Nephron (organoid): ENCODE measurements at regions not wholly inside any gene's neighbourhood (a gene's known extent, or its start where the extent isn't known, plus 50 kb on each side); places are given as distances from the start of the nearest gene placed in this dataset.
A peak's percentile ranks its signal among the peaks of the same experiment; 100 is the strongest.

Experiments used
- H3K27ac Mint-ChIP-seq, 3 experiments: 2 replicates each; pipeline ENCODE4 v1.8.0; 2020; ENCODE audit warnings: mixed read lengths in 3 of 3, mild to moderate bottlenecking in 2 of 3, moderate library complexity in 1 of 3
- H3K27me3 Mint-ChIP-seq: 2 replicates; pipeline ENCODE4 v1.8.0; 2021; ENCODE audit warnings: low read depth, mild to moderate bottlenecking, moderate library complexity, mixed read lengths
- H3K36me3 Mint-ChIP-seq: 2 replicates; pipeline ENCODE4 v1.8.0; 2020; ENCODE audit warnings: low read depth, mixed read lengths
- H3K4me1 Mint-ChIP-seq: 2 replicates; pipeline ENCODE4 v1.8.0; 2020; ENCODE audit warnings: mixed read lengths
- H3K4me3 Mint-ChIP-seq, 3 experiments: 2 replicates each; pipeline ENCODE4 v1.8.0; 2020; ENCODE audit warnings: mild to moderate bottlenecking in 3 of 3, mixed read lengths in 3 of 3, moderate library complexity in 2 of 3
- H3K9me3 Mint-ChIP-seq: 2 replicates; pipeline ENCODE4 v1.8.0; 2020; ENCODE audit warnings: mixed read lengths
- TF ChIP-seq, protein P1 (sequence below), 3 experiments: fragments of 200-600 bp; sonication (generic); IDR thresholded peaks; one replicate each; pipeline ENCODE4 v1.5.0; 2021; ENCODE audit warnings: antibody characterized with exemption in 3 of 3; ENCODE audit not compliant: unreplicated experiment in 3 of 3

DNA sequence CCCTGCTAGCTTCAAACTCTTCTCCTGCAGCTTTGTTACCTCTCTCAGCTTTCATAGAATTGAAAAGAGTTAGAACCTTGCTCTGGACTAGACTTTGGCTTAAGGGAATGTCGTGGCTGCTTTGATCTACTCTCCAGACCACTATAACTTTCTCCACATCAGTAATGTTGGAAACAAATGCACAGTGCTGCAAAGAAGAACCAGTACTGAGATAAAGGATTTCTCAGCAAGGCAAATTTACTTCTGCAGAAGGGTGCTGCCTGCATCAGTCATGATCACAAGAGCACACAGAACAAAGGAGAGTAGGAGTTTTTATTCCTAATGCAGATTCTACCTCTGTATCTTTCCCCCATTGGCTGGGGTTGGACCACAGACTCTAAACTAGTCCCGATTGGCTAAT, 621.6 kb upstream of the CHRM3 start:
- Mint-ChIP-seq H3K9me3 (peaks cover 23% of the 10 kb centered on the region), H3K27me3 (no peaks in the 10 kb centered on the region), H3K27ac (no peak overlapping the region), H3K4me1 (no peaks in the 10 kb centered on the region), H3K36me3 (no peaks in the 10 kb centered on the region), H3K4me3 (no peak overlapping the region)
- TF ChIP-seq, protein P1, sequence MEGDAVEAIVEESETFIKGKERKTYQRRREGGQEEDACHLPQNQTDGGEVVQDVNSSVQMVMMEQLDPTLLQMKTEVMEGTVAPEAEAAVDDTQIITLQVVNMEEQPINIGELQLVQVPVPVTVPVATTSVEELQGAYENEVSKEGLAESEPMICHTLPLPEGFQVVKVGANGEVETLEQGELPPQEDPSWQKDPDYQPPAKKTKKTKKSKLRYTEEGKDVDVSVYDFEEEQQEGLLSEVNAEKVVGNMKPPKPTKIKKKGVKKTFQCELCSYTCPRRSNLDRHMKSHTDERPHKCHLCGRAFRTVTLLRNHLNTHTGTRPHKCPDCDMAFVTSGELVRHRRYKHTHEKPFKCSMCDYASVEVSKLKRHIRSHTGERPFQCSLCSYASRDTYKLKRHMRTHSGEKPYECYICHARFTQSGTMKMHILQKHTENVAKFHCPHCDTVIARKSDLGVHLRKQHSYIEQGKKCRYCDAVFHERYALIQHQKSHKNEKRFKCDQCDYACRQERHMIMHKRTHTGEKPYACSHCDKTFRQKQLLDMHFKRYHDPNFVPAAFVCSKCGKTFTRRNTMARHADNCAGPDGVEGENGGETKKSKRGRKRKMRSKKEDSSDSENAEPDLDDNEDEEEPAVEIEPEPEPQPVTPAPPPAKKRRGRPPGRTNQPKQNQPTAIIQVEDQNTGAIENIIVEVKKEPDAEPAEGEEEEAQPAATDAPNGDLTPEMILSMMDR (IDR thresholded peaks at IDR 0.05; ENCODE audit: unreplicated experiment in 3 of 3), result no peak

- no peaks in the 10 kb centered on the region for H3K27me3 Mint-ChIP-seq
- H3K4me1 Mint-ChIP-seq, result peaks cover 6% of the 10 kb centered on the region
- no peak overlapping the region for H3K4me3 Mint-ChIP-seq
- H3K27ac Mint-ChIP-seq, result no peak overlapping the region
- no peaks in the 10 kb centered on the region for H3K36me3 Mint-ChIP-seq
- TF ChIP-seq, protein P1 (IDR thresholded peaks at IDR 0.05; ENCODE audit: unreplicated experiment in 3 of 3), result no peak
- H3K9me3 Mint-ChIP-seq, result no peaks in the 10 kb centered on the region
Measured at GRCh38 chr1:238753252-238753651, 633.1 kb upstream of the CHRM3 start.

DNA sequence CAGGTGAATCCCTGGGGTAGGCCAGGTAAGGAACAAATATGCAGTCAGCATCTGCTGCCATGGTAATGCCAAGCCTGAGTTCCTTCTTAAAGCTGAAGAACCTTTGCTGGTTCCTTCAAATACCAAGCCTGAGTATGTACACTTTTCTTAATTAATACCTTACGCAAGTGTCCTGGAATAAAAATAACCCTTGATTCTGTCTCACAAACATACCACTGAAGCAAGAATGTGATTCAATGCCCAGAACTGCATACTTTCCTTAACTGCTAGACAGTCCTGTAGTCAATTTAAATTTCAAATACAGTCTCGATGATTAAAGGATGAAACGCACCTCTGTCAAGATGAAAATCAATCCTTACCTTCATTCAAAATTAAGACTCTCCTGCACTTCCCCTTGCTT, 634.0 kb upstream of the CHRM3 start:
- no peaks in the 10 kb centered on the region for H3K36me3 Mint-ChIP-seq
- H3K4me1 Mint-ChIP-seq, result peaks cover 6% of the 10 kb centered on the region
- no peak overlapping the region for H3K27ac Mint-ChIP-seq
- no peaks in the 10 kb centered on the region for H3K27me3 Mint-ChIP-seq
- no peaks in the 10 kb centered on the region for H3K9me3 Mint-ChIP-seq
- no peak overlapping the region for H3K4me3 Mint-ChIP-seq
- TF ChIP-seq, protein P1 (IDR thresholded peaks at IDR 0.05; ENCODE audit: unreplicated experiment in 3 of 3), result no peak

GRCh38 chr1:238745069-238745468, 641.3 kb upstream of the CHRM3 start:
- Mint-ChIP-seq H3K27me3 (no peaks in the 10 kb centered on the region), H3K4me3 (no peak overlapping the region), H3K36me3 (no peaks in the 10 kb centered on the region), H3K4me1 (no peaks in the 10 kb centered on the region), H3K9me3 (no peaks in the 10 kb centered on the region), H3K27ac (no peak overlapping the region)
- TF ChIP-seq, protein P1 (IDR thresholded peaks at IDR 0.05; ENCODE audit: unreplicated experiment in 3 of 3), result no peak

DNA sequence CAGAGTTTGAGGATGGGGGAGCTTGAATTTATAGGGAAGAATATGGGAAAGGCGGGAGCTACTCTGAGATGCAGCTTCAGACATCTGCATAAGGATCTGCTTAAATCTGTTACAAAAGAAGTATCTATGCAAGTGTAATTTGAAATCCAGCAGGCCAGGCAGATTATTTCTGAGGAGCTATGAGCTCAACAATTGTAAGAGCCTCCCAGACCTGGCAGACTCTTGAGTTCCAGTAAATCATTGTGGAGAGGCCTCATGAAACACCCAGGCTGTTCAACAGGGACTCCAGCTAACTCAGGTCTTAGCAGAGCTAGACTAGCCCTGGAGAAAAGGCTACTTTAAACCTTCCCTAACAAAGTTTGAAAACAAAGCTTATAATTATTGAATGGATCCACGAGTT, 647.5 kb upstream of the CHRM3 start:
- Mint-ChIP-seq H3K4me3 (no peak overlapping the region), H3K36me3 (no peaks in the 10 kb centered on the region), H3K27me3 (no peaks in the 10 kb centered on the region)

DNA sequence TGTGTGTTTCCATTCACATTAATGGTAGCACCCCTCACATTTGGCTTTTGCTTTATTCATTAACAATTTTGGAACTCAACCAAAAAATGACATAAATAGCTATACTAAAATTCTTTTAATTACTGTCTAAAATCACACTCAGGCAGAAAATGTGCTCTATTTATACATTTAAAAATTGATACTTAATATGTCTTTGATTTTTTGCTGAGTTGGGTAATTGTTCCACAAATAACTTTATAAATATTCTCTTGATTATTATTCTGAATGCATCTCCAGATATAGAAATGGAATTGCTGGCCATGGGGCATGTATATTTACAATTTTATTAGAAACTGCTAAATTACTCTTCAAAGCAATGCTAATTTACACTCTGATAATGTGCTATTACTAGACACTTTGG, 658.7 kb upstream of the CHRM3 start:
- Mint-ChIP-seq H3K9me3 (no peaks in the 10 kb centered on the region), H3K36me3 (no peaks in the 10 kb centered on the region), H3K27ac (no peak overlapping the region), H3K4me1 (no peaks in the 10 kb centered on the region), H3K4me3 (no peak overlapping the region), H3K27me3 (no peaks in the 10 kb centered on the region)
- TF ChIP-seq, protein P1 (IDR thresholded peaks at IDR 0.05; ENCODE audit: unreplicated experiment in 3 of 3), result no peak

More for the DNA sequence above, 647.5 kb upstream of the CHRM3 start:
- H3K27ac Mint-ChIP-seq, result peak overlapping the region in 2 of 3 experiments; percentile 29 to 32
- no peaks in the 10 kb centered on the region for H3K9me3 Mint-ChIP-seq
- H3K4me1 Mint-ChIP-seq, result peaks cover 8% of the 10 kb centered on the region
- TF ChIP-seq, protein P1 (IDR thresholded peaks at IDR 0.05; ENCODE audit: unreplicated experiment in 3 of 3), result no peak
